Hippocampal formation (tissue), 2 donors: ENCODE measurements at regions not wholly inside any gene's neighbourhood (a gene's known extent, or its start where the extent isn't known, plus 50 kb on each side); places are given as distances from the start of the nearest gene placed in this dataset.
"Not testable (repeated sequence)": the region's sequence is repeated elsewhere in the genome, so short reads cannot be mapped to it uniquely, and the experiment has no call there.

Experiments used
- DNase-seq, 2 donors: peaks; one replicate each; lab custom pipeline; 2025; lab: John Stamatoyannopoulos, UW

GRCh38 chr2:72031346-72032110 is 116.1 kb downstream of the CYP26B1 start:
- no peak for DNase-seq

GRCh38 chr2:72028996-72029395 is 118.7 kb downstream of the CYP26B1 start:
- no peak for DNase-seq

GRCh38 chr2:72028351-72028995 is 119.2 kb downstream of the CYP26B1 start:
- DNase-seq = no peak

- no peak for DNase-seq
Observed at GRCh38 chr2:72027426-72028161, 120.1 kb downstream of the CYP26B1 start.

GRCh38 chr2:72026819-72027425 is 120.7 kb downstream of the CYP26B1 start:
- no peak for DNase-seq

GRCh38 chr2:72024451-72025175 is 123.0 kb downstream of the CYP26B1 start:
- DNase-seq = no peak

GRCh38 chr2:72023678-72024390 is 123.8 kb downstream of the CYP26B1 start:
- no peak for DNase-seq

- not testable (repeated sequence) for DNase-seq
Observed at GRCh38 chr2:72021371-72021770, 126.3 kb downstream of the CYP26B1 start.

GRCh38 chr2:72015266-72015665 is 132.4 kb downstream of the CYP26B1 start:
- no peak for DNase-seq

GRCh38 chr2:72014831-72015230 is 132.8 kb downstream of the CYP26B1 start:
- no peak for DNase-seq

- no peak for DNase-seq
Observed at GRCh38 chr2:72013726-72014125, 133.9 kb downstream of the CYP26B1 start.

GRCh38 chr2:72012886-72013574 is 134.6 kb downstream of the CYP26B1 start:
- no peak for DNase-seq

GRCh38 chr2:72011791-72012190 is 135.9 kb downstream of the CYP26B1 start:
- DNase-seq = no peak

GRCh38 chr2:72011370-72011689 is 136.3 kb downstream of the CYP26B1 start:
- no peak for DNase-seq

- DNase-seq = no peak
Observed at GRCh38 chr2:72010647-72011369, 136.9 kb downstream of the CYP26B1 start.

- no peak for DNase-seq
Observed at GRCh38 chr2:72008608-72009007, 139.1 kb downstream of the CYP26B1 start.

GRCh38 chr2:72007402-72007801 is 140.3 kb downstream of the CYP26B1 start:
- no peak for DNase-seq

- DNase-seq = no peak
Observed at GRCh38 chr2:72006188-72006736, 141.4 kb downstream of the CYP26B1 start.

GRCh38 chr2:72004976-72005375 is 142.7 kb downstream of the CYP26B1 start:
- no peak for DNase-seq
